ENCODE measurements at regions not wholly inside any gene's neighbourhood (a gene's known extent, or its start where the extent isn't known, plus 50 kb on each side); places are given as distances from the start of the nearest gene placed in this dataset.

DNA sequence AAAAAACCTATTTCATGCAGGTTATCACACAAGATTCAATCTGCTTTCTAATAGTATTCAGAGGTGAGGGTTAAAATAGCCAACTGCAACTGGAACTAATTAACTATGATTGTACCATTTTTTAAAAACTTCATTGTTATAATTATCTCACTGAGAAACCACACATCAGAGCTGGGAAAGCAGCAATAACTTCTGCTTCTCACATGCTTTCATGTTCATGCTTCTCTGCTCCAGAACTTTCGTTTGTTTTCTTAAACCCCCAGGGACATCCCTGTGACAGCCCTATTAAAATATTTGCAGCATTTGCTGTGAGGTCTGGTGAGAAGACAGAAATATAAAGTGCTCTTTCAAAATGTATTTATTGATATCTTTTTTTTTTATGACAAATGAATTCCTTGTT, 389.0 kb upstream of the SORCS1 start:
- TF ChIP-seq, protein P1, sequence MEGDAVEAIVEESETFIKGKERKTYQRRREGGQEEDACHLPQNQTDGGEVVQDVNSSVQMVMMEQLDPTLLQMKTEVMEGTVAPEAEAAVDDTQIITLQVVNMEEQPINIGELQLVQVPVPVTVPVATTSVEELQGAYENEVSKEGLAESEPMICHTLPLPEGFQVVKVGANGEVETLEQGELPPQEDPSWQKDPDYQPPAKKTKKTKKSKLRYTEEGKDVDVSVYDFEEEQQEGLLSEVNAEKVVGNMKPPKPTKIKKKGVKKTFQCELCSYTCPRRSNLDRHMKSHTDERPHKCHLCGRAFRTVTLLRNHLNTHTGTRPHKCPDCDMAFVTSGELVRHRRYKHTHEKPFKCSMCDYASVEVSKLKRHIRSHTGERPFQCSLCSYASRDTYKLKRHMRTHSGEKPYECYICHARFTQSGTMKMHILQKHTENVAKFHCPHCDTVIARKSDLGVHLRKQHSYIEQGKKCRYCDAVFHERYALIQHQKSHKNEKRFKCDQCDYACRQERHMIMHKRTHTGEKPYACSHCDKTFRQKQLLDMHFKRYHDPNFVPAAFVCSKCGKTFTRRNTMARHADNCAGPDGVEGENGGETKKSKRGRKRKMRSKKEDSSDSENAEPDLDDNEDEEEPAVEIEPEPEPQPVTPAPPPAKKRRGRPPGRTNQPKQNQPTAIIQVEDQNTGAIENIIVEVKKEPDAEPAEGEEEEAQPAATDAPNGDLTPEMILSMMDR (IDR thresholded peaks at IDR 0.05), result no peak

DNA sequence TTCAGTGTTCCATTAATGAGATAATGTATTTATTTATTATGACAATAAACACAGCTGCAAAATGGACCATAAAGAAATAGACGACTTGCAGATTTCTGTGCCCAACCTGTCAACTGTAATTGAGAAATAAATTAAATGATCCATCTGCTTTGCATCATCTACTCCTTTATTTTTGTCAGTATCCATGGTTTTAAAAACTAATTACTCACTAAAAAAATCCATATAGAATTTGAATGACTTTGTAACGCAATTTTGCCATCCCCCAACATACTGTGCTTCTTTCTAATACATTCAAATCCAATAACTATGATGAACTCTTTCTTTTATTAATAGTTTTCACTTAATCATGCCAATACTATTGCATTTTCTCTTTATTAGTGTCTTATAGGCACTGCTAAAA, 388.5 kb upstream of the SORCS1 start:
- TF ChIP-seq, protein P1 (IDR thresholded peaks at IDR 0.05), result no peak

DNA sequence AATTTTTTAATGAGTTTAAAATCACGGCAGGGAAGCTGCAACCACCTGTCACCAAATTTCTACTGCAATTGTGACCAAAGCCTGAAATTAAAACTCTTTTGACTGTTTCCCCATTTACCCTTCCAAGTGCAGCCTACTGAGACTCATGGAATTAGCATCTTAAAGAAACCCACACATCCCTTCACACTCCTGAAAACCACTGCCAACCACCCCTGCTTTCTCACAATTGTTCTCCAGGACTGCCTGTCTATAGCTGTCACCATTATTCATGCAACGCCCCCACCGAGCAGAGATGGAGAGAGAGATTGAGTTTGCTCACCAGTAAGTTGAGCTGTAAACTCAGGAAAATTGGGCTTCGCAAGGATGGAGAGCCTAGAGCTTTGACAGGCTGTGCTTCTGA, 383.8 kb upstream of the SORCS1 start:
- TF ChIP-seq, protein P1 (IDR thresholded peaks at IDR 0.05), result no peak

DNA sequence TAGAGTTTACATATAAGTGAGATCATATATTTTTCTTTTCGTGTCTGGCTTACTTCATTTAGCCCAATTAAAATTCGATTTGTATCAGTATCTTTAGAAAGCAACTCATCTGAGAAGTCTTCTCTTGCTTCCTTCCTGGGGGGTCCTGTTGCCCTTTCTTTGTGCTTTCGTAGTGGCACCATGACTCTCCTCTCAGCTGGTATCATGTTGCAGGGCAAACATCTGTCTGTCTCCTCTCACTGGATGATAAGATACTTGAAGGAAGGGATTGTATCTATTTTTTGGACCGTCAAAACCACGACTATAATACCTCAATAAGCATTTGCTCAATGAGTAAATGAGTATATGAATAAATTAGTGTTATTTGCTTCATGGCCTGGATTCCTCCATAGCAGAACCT, 382.5 kb upstream of the SORCS1 start:
- TF ChIP-seq, protein P1 (IDR thresholded peaks at IDR 0.05), result no peak

DNA sequence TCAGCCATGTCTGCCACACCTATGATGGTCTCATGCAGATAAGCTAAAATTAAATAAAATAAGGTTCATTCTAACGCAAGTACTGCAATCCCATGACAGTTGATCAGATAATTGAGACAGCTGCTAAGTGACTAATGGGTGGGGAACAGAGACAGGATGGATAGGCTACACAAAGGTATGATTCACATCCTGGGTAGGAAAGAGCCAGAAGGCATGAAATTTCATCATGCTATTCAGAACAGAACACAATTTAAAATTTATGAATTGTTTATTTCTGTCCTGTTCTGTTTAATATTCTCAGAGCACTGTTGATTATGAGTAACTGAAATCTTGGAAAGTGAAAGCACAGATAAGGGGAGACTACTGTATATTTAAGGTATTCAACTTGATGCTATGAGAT, 381.8 kb upstream of the SORCS1 start:
- TF ChIP-seq, protein P1 (IDR thresholded peaks at IDR 0.05), result no peak

DNA sequence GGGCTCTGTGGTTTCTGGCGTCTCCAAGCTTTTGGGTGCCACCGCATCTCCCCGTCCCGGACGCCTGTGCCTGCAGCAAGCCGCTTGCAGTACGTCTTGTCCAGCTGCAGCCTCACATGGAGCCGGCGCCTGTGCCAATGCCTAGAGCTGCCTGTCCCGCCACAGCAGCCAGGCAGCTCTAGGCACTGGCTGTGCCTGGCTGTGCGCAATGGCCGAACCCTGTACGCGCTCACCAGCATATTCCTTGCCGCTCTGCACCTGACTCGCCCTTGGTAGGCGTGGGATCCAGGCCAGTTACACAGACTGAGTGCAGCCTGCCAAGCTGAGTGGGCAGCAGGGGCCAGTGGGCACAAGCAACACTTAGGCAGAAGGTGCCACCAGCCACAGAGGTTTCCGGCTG, 381.2 kb upstream of the SORCS1 start:
- TF ChIP-seq, protein P1 (IDR thresholded peaks at IDR 0.05), result no peak

DNA sequence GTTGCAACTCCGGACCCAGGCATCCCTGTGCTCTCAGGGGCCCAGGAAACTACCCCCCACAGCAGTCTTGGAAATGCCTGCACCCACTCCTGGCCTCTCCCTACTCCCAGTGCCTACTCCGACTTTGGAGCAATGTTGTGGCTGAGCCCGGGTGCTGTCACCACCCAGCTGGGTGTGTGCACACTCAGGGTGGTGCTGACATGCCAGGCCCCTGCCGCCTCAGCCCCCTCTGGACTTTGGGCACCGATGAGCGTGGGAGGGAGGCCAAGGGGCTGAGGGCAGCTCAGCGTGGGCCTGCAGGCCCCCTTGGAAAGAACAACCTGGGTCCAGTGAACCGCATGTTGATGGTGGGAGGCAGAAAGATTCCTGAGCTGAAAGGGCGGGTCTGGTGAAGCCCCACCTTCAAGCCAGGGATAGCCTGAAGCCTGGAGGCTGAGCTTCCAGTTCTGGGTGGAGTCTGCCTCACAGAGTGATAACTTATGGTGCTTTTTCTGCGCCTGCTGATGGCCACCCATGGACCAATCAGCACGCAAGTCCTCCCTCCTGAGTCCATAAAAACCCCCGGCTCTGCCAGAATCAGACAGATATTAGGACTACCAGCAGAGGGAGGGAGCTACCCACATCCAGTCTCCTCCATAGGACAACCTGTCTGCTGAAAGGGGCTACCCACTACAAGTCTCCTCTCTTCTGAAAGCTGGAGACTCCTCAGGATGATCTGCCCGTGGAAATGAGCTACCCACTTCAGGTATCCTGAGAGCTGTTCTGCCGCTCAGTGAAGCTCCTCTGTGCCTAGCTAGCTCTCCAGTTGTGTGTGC, 380.4 kb upstream of the SORCS1 start:
- TF ChIP-seq, protein P1 (IDR thresholded peaks at IDR 0.05), result no peak

DNA sequence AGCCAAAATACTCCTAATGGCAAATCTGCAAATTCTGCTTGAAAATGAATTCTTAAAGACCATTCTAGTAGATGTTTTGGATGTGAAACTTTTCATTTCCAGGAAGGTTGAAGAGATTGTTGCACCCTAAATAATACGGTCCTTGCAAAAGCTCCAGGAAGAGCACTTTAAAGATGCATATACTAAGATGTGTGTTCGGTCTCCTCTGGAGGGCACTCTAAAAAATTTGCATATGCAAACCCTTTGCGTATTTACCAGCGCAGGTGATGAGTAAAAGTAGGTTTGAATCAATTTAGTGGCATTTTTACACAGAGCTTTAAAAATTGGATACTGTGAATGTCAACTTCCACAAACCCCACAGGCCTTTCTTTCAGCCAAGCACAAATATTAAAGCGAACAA, 378.1 kb upstream of the SORCS1 start:
- TF ChIP-seq, protein P1 (IDR thresholded peaks at IDR 0.05), result no peak
